NCI-H446 (cell line): ENCODE measurements at regions not wholly inside any gene's neighbourhood (a gene's known extent, or its start where the extent isn't known, plus 50 kb on each side); places are given as distances from the start of the nearest gene placed in this dataset.
"Not testable (repeated sequence)": the region's sequence is repeated elsewhere in the genome, so short reads cannot be mapped to it uniquely, and the experiment has no call there.

Source experiments
- DNase-seq, 2 experiments: peaks; one replicate each; lab custom pipeline; 2025; lab: John Stamatoyannopoulos, UW

- peak in 1 of 2 experiments; percentile 1 for DNase-seq
These were observed 667.4 kb downstream of the ROBO2 start for GRCh38 chr3:77707281-77707680.

DNA sequence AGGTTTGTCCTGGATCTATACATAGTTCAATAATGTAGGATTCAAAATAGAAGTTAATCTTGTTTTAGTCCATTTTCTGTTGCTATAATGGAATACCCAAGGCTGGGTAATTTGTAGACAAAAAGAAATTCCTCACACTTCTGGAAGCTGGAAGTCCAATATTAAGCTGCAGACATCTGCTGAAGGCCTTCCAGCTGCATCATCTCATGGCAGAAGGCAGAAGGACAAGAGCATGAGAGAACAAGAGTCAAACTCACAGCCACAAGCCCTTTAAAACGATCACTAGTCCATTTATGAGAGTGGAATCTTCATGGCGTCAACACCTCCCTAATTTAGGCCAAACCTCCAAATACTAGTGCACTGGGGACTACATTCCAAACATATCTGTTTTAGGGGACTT is 669.3 kb downstream of the ROBO2 start:
- DNase-seq, result no peak

DNA sequence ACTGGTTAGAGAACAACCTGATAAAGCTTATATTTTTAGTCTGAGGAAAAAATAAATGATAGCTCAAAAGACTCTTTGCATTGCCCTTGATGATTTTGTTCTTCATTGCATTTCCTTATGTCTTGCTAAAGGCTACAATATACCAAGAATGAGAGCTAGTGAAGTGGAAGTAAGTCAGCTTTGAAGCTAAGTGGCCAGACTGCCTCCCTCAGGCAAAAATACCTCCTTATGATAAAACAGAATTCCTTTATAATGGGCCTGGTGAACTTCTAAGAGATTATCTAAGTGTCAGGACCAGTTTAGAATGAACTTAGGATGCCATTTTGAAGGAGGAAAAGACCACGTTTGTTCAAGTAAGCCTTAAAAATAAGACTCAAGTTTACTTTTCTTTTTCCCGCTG is 678.4 kb downstream of the ROBO2 start:
- no peak for DNase-seq

GRCh38 chr3:77720460-77720971 is 680.6 kb downstream of the ROBO2 start:
- DNase-seq, result no peak

GRCh38 chr3:77726517-77726916 is 686.6 kb downstream of the ROBO2 start:
- DNase-seq, result no peak

DNA sequence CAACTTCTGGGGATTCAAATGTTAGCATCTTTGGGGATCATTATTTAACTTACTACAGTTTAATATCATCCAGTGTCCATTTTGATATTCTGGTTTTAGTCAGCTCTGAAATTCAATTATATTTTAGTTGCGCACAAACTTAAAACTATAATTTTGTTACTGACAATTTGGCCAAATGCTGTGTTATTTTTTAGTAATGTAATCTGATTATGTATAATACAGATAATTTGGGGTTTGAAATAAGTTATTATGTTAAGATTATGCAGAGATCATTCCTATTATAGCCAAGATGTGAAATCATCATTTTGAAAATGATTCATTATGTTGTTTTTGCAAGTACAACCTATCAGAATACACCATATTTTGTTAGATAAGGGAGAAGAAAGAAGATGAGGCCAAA is 706.1 kb downstream of the ROBO2 start:
- DNase-seq, result no peak

GRCh38 chr3:77746892-77747291 is 707.0 kb downstream of the ROBO2 start:
- DNase-seq, result no peak

- DNase-seq, result not testable (repeated sequence)
These were observed 716.6 kb downstream of the ROBO2 start for GRCh38 chr3:77756397-77756975.

GRCh38 chr3:77772459-77772858 is 732.6 kb downstream of the ROBO2 start:
- no peak for DNase-seq

- no peak for DNase-seq
These were observed 733.2 kb downstream of the ROBO2 start for GRCh38 chr3:77773084-77773483.

- DNase-seq, result peak; percentile 49 to 53
These were observed 740.5 kb downstream of the ROBO2 start for GRCh38 chr3:77780278-77780996.

DNA sequence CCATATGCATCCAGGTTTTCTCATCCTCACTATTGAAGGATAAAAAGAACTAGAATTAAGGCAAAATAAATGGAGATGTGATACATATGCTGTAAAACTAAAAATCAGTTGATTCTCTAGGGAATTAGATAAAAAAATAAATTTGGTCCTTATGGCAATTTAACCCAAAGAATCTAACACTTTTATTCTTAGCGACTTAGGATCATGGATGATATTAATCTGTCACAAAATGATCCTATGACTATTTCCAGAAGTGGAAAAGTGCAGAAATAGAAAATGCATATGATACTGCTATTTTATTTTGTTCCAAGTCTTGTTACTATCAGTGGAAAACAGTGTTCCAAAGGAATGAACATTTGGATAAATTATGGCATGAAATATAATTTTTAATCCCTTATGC is 746.3 kb downstream of the ROBO2 start:
- no peak for DNase-seq

GRCh38 chr3:77795013-77795412 is 755.1 kb downstream of the ROBO2 start:
- no peak for DNase-seq

DNA sequence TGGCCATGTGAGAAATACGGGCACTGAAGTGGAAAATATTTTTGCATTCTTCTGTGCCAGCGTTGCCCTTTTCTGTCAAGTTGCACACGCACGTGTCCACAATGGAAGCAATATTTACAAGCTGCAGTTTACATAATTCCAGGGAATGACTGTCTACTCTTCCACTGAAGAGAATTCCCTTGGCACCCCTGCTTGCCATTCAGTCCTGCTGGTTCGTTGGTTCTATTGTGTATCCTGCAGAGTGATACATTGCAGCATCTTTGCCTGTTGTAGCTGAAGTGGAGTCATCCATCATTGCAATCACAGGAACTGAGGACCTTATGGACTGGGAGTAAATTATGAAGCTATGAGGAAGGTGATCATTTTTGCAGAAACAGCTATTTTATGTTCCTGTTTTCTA is 759.4 kb downstream of the ROBO2 start:
- DNase-seq, result peak; percentile 53 to 73

DNA sequence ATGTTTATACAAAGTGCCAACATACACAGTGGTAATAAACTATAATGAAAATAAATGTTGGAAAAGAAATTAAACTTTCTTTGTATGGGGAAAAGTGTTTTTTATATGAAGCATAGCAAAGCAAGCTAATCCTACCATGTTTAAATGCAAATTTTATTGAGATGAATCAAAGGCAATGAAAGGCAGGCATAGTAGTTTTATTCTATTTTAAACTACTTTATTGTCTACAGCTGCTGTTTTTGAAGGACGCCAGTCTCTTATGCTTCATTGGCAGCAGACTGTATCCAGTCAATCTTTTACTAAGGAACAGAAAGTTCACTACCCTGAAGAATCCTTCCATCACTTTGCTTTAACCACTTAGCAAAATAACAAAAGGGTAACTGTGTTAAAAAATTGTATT is 761.0 kb downstream of the ROBO2 start:
- no peak for DNase-seq

DNA sequence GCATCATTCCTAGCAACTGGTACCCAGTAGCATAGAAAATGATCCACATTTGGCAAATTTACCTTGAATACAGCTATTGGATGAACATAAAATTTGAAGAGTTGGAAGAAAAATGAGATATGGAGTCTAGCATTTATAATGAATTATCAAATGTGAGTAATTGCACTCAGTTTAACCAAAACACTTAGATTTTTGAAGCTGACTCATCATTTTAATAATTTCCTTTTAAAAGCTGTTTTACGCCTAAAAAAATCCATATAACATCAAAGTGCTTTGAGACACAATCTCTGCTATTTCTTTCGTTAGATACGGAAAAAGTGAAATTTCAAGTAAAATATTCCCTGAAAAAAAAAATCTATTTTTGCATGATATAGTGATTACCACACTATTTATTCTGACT is 767.4 kb downstream of the ROBO2 start:
- DNase-seq, result no peak

GRCh38 chr3:77814845-77815244 is 774.9 kb downstream of the ROBO2 start:
- no peak for DNase-seq

DNA sequence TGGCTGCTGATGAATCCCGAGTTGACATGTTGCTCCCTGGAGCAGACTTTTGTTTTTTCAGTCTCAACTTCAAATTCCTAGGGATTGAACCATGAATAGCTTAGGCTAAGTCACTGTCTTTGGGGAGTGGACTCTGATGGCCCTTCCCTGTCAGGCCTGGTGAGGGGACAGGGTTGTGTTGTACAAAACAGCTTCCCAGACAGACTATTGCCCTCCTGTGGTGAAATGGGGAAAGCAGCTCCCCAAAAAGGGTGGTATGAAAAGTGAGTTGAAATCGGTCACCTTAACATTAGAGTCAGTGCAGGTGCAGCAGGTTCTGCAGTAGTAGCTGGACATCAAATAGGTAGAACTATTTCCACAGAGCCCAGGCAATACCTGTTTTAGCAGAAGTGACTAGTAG is 775.6 kb downstream of the ROBO2 start:
- DNase-seq, result no peak

DNA sequence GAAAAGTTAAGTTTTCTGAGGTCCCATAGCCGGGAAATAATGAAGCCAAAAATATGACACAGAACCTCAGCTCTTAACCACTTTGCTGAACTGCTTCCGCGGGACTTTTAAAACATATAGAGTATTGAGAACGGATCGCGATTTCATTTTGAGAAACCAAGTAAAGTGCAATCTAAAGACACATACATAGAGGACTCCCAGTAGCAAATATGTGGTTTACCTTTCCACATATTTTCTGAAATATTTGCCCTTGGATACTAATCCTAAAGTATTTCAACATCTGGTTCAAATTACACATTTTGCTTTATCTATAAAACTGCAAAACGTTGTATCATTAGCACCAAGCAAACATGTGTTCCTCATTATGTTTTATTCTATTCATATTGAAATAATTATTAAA is 776.5 kb downstream of the ROBO2 start:
- DNase-seq, result no peak

DNA sequence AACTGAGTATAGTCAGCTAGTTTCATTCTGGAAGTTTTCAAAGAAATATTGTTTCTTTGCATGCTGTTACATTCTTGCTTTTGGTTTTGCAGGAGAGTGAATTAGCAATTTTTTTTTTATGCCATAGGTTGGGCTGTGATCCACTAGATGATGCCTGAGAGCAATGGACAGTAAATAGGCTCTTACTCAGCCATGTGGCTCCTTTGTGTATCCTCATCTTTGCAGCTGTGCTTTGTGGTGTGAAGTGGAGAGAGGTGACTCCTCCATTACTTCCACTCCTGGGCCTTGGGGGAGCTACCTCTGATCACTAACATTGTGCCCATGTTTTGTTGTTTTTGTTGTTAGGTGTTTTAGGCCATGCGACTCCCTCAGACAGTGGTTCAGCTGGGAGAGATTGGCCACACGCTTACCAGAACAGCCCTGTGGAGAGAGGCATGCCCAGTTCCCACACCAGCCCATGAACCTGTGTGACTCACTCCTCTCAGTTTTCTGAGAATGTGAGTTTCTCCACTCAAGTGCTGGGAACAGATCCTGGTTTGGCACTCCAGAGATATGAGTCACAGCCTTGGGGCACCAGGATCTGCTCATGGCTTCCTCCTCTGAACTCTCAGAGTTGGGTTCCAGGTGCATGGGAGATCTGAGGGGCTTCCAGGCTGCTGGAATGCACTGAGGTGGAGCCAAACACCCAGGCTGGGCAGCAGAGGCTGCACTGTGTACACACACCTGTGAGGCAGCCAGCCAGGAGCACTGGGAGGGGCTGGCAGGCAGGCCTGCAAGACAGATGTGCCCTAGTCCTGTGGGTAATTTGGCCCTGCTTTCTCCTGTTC is 785.3 kb downstream of the ROBO2 start:
- peak in 1 of 2 experiments; percentile 57 for DNase-seq

DNA sequence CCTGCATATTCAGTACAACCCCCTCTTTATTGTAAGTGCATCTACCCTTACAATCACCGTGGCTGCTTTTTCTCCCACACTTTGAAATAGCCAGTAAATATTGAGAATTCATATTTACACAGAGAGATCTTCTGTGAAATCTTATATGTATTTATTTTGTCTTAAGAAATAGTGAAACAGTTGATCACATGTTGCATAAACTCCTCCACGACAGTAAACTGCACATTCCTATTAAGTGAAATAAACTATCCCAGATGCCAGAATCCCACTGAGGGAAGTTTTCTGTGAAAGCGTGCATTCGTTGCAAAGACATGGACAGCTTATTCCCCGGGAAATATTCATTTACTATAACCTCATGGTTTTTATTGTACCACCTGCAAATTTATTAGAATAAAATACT is 796.0 kb downstream of the ROBO2 start:
- DNase-seq, result no peak

- DNase-seq, result peak in 1 of 2 experiments; percentile 4
These were observed 797.6 kb downstream of the ROBO2 start for GRCh38 chr3:77837456-77838025.

DNA sequence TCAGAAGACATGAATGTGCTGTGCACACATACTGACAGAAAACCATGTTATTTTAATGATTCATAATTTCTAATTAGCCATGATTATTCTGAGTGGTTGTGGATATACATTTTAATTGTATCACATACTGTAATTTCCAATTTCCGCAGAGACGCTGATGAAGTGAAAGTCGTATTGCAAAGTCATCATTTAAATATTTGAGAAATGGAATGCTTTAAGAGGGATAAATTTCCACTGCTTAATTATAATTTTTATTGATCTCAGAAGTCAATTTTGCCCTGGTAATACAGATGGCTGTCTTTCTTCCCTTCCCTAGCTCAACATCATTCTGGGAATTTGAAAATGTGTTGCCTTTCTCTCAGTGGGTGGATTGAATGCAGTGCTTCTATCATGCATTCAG is 819.3 kb downstream of the ROBO2 start:
- no peak for DNase-seq
